Testis (tissue), 2 donors: ENCODE measurements at regions not wholly inside any gene's neighbourhood (a gene's known extent, or its start where the extent isn't known, plus 50 kb on each side); places are given as distances from the start of the nearest gene placed in this dataset.

Experiments used
- CTCF ChIP-seq, 3 experiments: fragments of 450-650 bp in 2 of 3; fragments of 200-600 bp in 1 of 3; sonication (generic) in 1 of 3; IDR thresholded peaks; one replicate each; pipeline ENCODE4 v1.5.1; 2016 to 2019; ENCODE audit warnings: antibody characterized with exemption in 3 of 3, mild to moderate bottlenecking in 2 of 3, moderate library complexity in 1 of 3
- POLR2A ChIP-seq: fragments of 450-650 bp; IDR thresholded peaks from one replicate; pipeline ENCODE4 v1.6.1; 2017; ENCODE audit warnings: antibody characterized with exemption, mild to moderate bottlenecking, moderate library complexity

- peak in 2 of 3 experiments; percentile 52 to 54 for TF ChIP-seq CTCF (IDR thresholded peaks at IDR 0.05)
- TF ChIP-seq POLR2A, result no peak
Measured at GRCh38 chr13:99617474-99618255, 116.4 kb downstream of the TM9SF2 start.
